Activated CD4-positive, alpha-beta T cell treated with anti-CD3 and anti-CD28 coated beads, Interleukin-2, amount 10 ng/mL, durations not matched to agents 24 days and 14 days (primary cell): ENCODE measurements at regions not wholly inside any gene's neighbourhood (a gene's known extent, or its start where the extent isn't known, plus 50 kb on each side); places are given as distances from the start of the nearest gene placed in this dataset.

Experiments
- DNase-seq: peaks from one replicate; pipeline ENCODE4 v3.0.0; 2022
- H3K27ac Mint-ChIP-seq: one replicate; pipeline ENCODE4 v1.8.0; 2022; ENCODE audit warnings: mild to moderate bottlenecking, mixed read lengths
- H3K27me3 Mint-ChIP-seq: one replicate; pipeline ENCODE4 v1.8.0; 2022; ENCODE audit warnings: mixed read lengths
- H3K36me3 Mint-ChIP-seq: one replicate; pipeline ENCODE4 v1.8.0; 2022; ENCODE audit warnings: low read depth, mild to moderate bottlenecking, mixed read lengths
- H3K4me1 Mint-ChIP-seq: one replicate; pipeline ENCODE4 v1.8.0; 2021; ENCODE audit warnings: mixed read lengths
- H3K4me3 Mint-ChIP-seq: one replicate; pipeline ENCODE4 v1.8.0; 2022; ENCODE audit warnings: mild to moderate bottlenecking, moderate library complexity, mixed read lengths
- H3K9me3 Mint-ChIP-seq: one replicate; pipeline ENCODE4 v1.8.0; 2021; ENCODE audit warnings: mixed read lengths
- intact Hi-C: fragments of 100-400 bp; cut with micrococcal nuclease; formaldehyde crosslinking; loops from one replicate; pipeline ENCODE4 v1.15.1; 2023

- Mint-ChIP-seq H3K27me3 (peaks cover 3% of the 10 kb centered on the region), H3K27ac (no peak overlapping the region), H3K4me3 (no peak overlapping the region), H3K9me3 (no peaks in the 10 kb centered on the region), H3K4me1 (no peaks in the 10 kb centered on the region), H3K36me3 (no peaks in the 10 kb centered on the region)
- no peak for DNase-seq
- intact Hi-C loops: loop anchor here (10.0 kb wide), 1 partner anchor 1583 kb away; no protein-coding TSS in a partner anchor
Observed at GRCh38 chr17:15177343-15177742, 87.8 kb downstream of the PMP22 start.

GRCh38 chr17:15175356-15175755 lies 89.8 kb downstream of the PMP22 start:
- Mint-ChIP-seq H3K4me1 (no peaks in the 10 kb centered on the region), H3K27me3 (peaks cover 3% of the 10 kb centered on the region), H3K4me3 (no peak overlapping the region), H3K27ac (no peak overlapping the region), H3K36me3 (no peaks in the 10 kb centered on the region), H3K9me3 (no peaks in the 10 kb centered on the region)
- intact Hi-C loops: loop anchor here (10.0 kb wide), 1 partner anchor 1581 kb away; no protein-coding TSS in a partner anchor
- DNase-seq: no peak

GRCh38 chr17:15171167-15172047 lies 93.7 kb downstream of the PMP22 start:
- peak; percentile 72 for DNase-seq
- Mint-ChIP-seq H3K4me3 (no peak overlapping the region), H3K4me1 (no peaks in the 10 kb centered on the region), H3K9me3 (no peaks in the 10 kb centered on the region), H3K27ac (no peak overlapping the region), H3K36me3 (no peaks in the 10 kb centered on the region), H3K27me3 (no peaks in the 10 kb centered on the region)
- intact Hi-C loops: loop anchor here (10.0 kb wide), 1 partner anchor 1577 kb away; no protein-coding TSS in a partner anchor

GRCh38 chr17:15169676-15170075 lies 95.5 kb downstream of the PMP22 start:
- no peaks in the 10 kb centered on the region for H3K9me3 Mint-ChIP-seq
- DNase-seq: no peak
- H3K4me3 Mint-ChIP-seq: no peak overlapping the region
- intact Hi-C loops: loop anchor here (10.0 kb wide), 1 partner anchor 1575 kb away; no protein-coding TSS in a partner anchor
- no peak overlapping the region for H3K27ac Mint-ChIP-seq
- H3K36me3 Mint-ChIP-seq: no peaks in the 10 kb centered on the region
- no peaks in the 10 kb centered on the region for H3K4me1 Mint-ChIP-seq
- no peaks in the 10 kb centered on the region for H3K27me3 Mint-ChIP-seq

GRCh38 chr17:15168379-15168778 lies 96.7 kb downstream of the PMP22 start:
- H3K4me3 Mint-ChIP-seq: no peak overlapping the region
- intact Hi-C loops: no loop called here
- H3K27me3 Mint-ChIP-seq: no peaks in the 10 kb centered on the region
- H3K4me1 Mint-ChIP-seq: no peaks in the 10 kb centered on the region
- no peak overlapping the region for H3K27ac Mint-ChIP-seq
- no peaks in the 10 kb centered on the region for H3K36me3 Mint-ChIP-seq
- H3K9me3 Mint-ChIP-seq: no peaks in the 10 kb centered on the region
- DNase-seq: no peak

GRCh38 chr17:15161395-15161794 lies 103.7 kb downstream of the PMP22 start:
- Mint-ChIP-seq H3K4me3 (no peak overlapping the region), H3K27me3 (peaks cover 12% of the 10 kb centered on the region), H3K4me1 (no peaks in the 10 kb centered on the region), H3K9me3 (no peaks in the 10 kb centered on the region), H3K36me3 (no peaks in the 10 kb centered on the region), H3K27ac (no peak overlapping the region)
- no peak for DNase-seq
- intact Hi-C loops: no loop called here

- intact Hi-C loops: no loop called here
- no peaks in the 10 kb centered on the region for H3K9me3 Mint-ChIP-seq
- no peaks in the 10 kb centered on the region for H3K4me1 Mint-ChIP-seq
- no peak overlapping the region for H3K27ac Mint-ChIP-seq
- H3K27me3 Mint-ChIP-seq: peaks cover 20% of the 10 kb centered on the region
- H3K36me3 Mint-ChIP-seq: no peaks in the 10 kb centered on the region
- no peak for DNase-seq
- no peak overlapping the region for H3K4me3 Mint-ChIP-seq
Observed at GRCh38 chr17:15157051-15157450, 108.1 kb downstream of the PMP22 start.

- H3K27me3 Mint-ChIP-seq: peaks cover 19% of the 10 kb centered on the region
- intact Hi-C loops: no loop called here
- H3K36me3 Mint-ChIP-seq: no peaks in the 10 kb centered on the region
- no peaks in the 10 kb centered on the region for H3K4me1 Mint-ChIP-seq
- H3K27ac Mint-ChIP-seq: no peak overlapping the region
- no peak overlapping the region for H3K4me3 Mint-ChIP-seq
- DNase-seq: no peak
- no peaks in the 10 kb centered on the region for H3K9me3 Mint-ChIP-seq
Observed at GRCh38 chr17:15154618-15155017, 110.5 kb downstream of the PMP22 start.

- intact Hi-C loops: no loop called here
- DNase-seq: no peak
- Mint-ChIP-seq H3K27me3 (no peaks in the 10 kb centered on the region), H3K4me1 (no peaks in the 10 kb centered on the region), H3K27ac (no peak overlapping the region), H3K4me3 (no peak overlapping the region), H3K9me3 (no peaks in the 10 kb centered on the region), H3K36me3 (no peaks in the 10 kb centered on the region)
Observed at GRCh38 chr17:15145621-15146020, 119.5 kb downstream of the PMP22 start.

GRCh38 chr17:15143524-15143923 lies 121.6 kb downstream of the PMP22 start:
- no peaks in the 10 kb centered on the region for H3K36me3 Mint-ChIP-seq
- H3K4me1 Mint-ChIP-seq: no peaks in the 10 kb centered on the region
- H3K27ac Mint-ChIP-seq: no peak overlapping the region
- intact Hi-C loops: no loop called here
- no peaks in the 10 kb centered on the region for H3K9me3 Mint-ChIP-seq
- H3K27me3 Mint-ChIP-seq: no peaks in the 10 kb centered on the region
- DNase-seq: no peak
- no peak overlapping the region for H3K4me3 Mint-ChIP-seq

GRCh38 chr17:15134363-15134762 lies 130.8 kb downstream of the PMP22 start:
- intact Hi-C loops: no loop called here
- H3K9me3 Mint-ChIP-seq: no peaks in the 10 kb centered on the region
- H3K4me1 Mint-ChIP-seq: no peaks in the 10 kb centered on the region
- H3K27me3 Mint-ChIP-seq: no peaks in the 10 kb centered on the region
- DNase-seq: no peak
- no peak overlapping the region for H3K27ac Mint-ChIP-seq
- no peak overlapping the region for H3K4me3 Mint-ChIP-seq
- H3K36me3 Mint-ChIP-seq: no peaks in the 10 kb centered on the region

GRCh38 chr17:15133826-15134225 lies 131.3 kb downstream of the PMP22 start:
- no peaks in the 10 kb centered on the region for H3K9me3 Mint-ChIP-seq
- no peak for DNase-seq
- H3K36me3 Mint-ChIP-seq: no peaks in the 10 kb centered on the region
- no peaks in the 10 kb centered on the region for H3K4me1 Mint-ChIP-seq
- no peaks in the 10 kb centered on the region for H3K27me3 Mint-ChIP-seq
- no peak overlapping the region for H3K27ac Mint-ChIP-seq
- no peak overlapping the region for H3K4me3 Mint-ChIP-seq
- intact Hi-C loops: no loop called here

- DNase-seq: no peak
- intact Hi-C loops: no loop called here
- Mint-ChIP-seq H3K27me3 (no peaks in the 10 kb centered on the region), H3K27ac (no peak overlapping the region), H3K9me3 (no peaks in the 10 kb centered on the region), H3K4me3 (no peak overlapping the region), H3K4me1 (no peaks in the 10 kb centered on the region), H3K36me3 (no peaks in the 10 kb centered on the region)
Observed at GRCh38 chr17:15133143-15133542, 132.0 kb downstream of the PMP22 start.

GRCh38 chr17:15130426-15130825 lies 134.7 kb downstream of the PMP22 start:
- Mint-ChIP-seq H3K27me3 (no peaks in the 10 kb centered on the region), H3K36me3 (no peaks in the 10 kb centered on the region), H3K4me3 (no peak overlapping the region), H3K4me1 (no peaks in the 10 kb centered on the region), H3K27ac (no peak overlapping the region), H3K9me3 (no peaks in the 10 kb centered on the region)
- intact Hi-C loops: no loop called here
- no peak for DNase-seq

- Mint-ChIP-seq H3K9me3 (no peaks in the 10 kb centered on the region), H3K27me3 (no peaks in the 10 kb centered on the region), H3K4me3 (no peak overlapping the region), H3K27ac (no peak overlapping the region), H3K36me3 (no peaks in the 10 kb centered on the region), H3K4me1 (no peaks in the 10 kb centered on the region)
- intact Hi-C loops: no loop called here
- no peak for DNase-seq
Observed at GRCh38 chr17:15129986-15130385, 135.1 kb downstream of the PMP22 start.
